ENCODE measurements at regions not wholly inside any gene's neighbourhood (a gene's known extent, or its start where the extent isn't known, plus 50 kb on each side); places are given as distances from the start of the nearest gene placed in this dataset.

DNA sequence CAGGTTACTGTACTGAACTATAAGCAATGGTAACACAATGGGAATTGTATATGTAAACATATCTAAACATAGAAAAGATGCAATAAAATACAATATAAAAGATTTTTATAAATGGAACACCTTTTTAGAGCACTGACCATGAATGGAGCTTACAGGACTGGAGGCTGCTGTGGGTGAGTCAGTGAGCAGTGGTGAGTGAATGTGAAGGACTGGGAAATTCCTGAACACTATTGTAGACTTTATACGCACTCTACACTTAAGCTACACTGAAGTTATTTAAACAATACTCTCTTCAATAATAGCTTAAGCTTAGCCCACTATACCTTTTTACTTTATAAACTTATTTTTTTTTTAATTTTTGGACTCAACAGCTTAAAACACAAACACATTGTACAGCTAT lies 313.5 kb downstream of the KCNC2 start:
- ChIA-PET CTCF (no interaction called here), POLR2A (no interaction called here)
- TF ChIP-seq, protein P1, sequence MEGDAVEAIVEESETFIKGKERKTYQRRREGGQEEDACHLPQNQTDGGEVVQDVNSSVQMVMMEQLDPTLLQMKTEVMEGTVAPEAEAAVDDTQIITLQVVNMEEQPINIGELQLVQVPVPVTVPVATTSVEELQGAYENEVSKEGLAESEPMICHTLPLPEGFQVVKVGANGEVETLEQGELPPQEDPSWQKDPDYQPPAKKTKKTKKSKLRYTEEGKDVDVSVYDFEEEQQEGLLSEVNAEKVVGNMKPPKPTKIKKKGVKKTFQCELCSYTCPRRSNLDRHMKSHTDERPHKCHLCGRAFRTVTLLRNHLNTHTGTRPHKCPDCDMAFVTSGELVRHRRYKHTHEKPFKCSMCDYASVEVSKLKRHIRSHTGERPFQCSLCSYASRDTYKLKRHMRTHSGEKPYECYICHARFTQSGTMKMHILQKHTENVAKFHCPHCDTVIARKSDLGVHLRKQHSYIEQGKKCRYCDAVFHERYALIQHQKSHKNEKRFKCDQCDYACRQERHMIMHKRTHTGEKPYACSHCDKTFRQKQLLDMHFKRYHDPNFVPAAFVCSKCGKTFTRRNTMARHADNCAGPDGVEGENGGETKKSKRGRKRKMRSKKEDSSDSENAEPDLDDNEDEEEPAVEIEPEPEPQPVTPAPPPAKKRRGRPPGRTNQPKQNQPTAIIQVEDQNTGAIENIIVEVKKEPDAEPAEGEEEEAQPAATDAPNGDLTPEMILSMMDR (IDR thresholded peaks at IDR 0.05), result no peak
- Mint-ChIP-seq H3K27ac (no peak overlapping the region), H3K4me1 (ENCODE audit: low read depth) (peaks cover 40% of the 10 kb centered on the region), H3K27me3 (no peaks in the 10 kb centered on the region), H3K9me3 (no peaks in the 10 kb centered on the region), H3K4me3 (no peak overlapping the region), H3K36me3 (ENCODE audit: low read depth) (no peaks in the 10 kb centered on the region)
- Histone ChIP-seq H3K27ac (ENCODE audit: low read depth in 1 of 2, low read length in 2 of 2) (no peak overlapping the region), H3K4me1 (ENCODE audit: insufficient read depth, low read length) (no peaks in the 10 kb centered on the region), H3K4me3 (ENCODE audit: low read length) (no peak overlapping the region), H3K9me3 (ENCODE audit: control insufficient read depth in 1 of 2, insufficient read depth in 1 of 2, low read length in 2 of 2) (no peaks in the 10 kb centered on the region), H3K36me3 (ENCODE audit: insufficient read depth, low read length) (no peaks in the 10 kb centered on the region), H3K27me3 (ENCODE audit: control insufficient read depth in 1 of 2, insufficient read depth in 2 of 2, low read length in 2 of 2) (no peaks in the 10 kb centered on the region)
- intact Hi-C loops (cut with DNase I, micrococcal nuclease), result no loop called here
- ATAC-seq (ENCODE audit: poor library complexity), result no peak
- DNase-seq, result no peak

DNA sequence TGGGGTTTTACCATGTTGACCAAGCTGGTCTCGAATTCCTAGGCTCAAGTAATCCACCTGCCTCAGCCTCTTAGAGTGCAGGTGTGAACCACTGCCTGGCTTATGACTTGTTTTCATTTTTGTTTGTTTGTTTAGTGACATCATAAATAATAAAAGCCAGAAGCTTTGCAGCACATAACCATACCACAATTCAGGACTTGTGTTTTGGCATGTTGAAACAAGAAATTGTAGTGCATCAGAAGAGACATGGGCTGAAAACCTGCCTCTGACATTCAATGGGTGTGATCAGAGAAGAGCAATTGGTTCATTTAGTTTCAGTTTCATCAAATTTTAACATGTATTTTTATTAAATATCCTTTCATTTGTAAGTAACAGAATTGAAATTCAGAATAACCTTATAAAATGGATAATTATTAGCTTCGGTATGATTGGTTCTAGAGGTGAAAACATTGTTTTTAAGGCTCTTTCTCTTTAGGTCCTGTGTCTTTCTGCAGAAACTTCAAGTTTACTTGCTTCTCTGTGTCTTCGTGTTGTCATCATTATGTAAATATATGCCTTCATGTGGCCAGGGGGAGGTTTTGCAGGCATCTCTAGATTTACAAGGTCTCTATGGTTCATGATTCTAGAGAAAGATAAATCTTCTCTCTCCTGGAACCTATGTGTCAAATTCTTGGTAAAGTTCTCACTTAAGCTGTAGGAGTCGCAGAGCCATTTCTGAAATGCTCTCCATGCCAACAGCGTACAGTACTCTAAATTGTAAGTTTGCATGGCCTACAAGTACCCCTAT lies 312.0 kb downstream of the KCNC2 start:
- CTCF ChIA-PET, result no interaction called here
- POLR2A ChIA-PET, result no interaction called here

DNA sequence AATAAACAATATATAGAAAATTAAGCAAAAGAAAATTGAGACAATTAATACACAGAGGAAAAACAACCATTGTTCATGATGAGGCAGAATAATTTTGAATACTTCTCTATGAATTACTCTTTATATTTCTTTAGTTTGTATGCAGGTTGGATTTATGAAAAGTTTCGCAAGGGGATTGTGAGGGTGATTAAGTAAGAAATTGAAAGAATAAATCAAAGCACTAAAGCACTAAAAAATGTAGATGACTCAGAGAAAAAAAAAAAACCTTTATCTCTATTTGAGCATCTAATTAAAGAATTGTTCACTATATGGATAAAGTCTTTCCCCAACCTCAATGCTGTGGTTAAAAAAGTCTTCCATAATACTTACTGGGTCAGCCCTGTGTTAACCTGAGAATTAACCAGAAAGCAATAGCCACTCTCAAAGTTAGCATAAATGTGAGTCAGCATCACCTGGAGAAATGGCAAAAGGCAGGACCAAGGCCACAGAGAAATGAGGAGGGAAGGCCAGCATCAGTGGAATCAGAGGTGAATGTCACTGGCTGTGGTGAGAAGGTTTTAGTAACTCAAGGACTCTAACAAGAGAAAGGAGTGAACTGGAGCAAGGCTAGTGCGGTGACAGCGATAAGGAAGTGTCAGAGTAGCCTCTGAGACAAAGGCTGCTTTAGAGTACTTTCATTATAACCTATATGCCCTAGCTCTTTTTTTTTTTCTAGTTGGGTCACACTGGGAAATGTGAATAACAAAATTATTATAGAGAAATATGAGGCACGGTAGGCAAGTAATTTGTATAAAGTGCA lies 310.4 kb downstream of the KCNC2 start:
- intact Hi-C loops (cut with DNase I, micrococcal nuclease), result no loop called here
- TF ChIP-seq, protein P1 (IDR thresholded peaks at IDR 0.05), result no peak
- Histone ChIP-seq H3K4me3 (ENCODE audit: low read length) (no peak overlapping the region), H3K36me3 (ENCODE audit: insufficient read depth, low read length) (no peaks in the 10 kb centered on the region), H3K9me3 (ENCODE audit: control insufficient read depth in 1 of 2, insufficient read depth in 1 of 2, low read length in 2 of 2) (no peaks in the 10 kb centered on the region), H3K27ac (ENCODE audit: low read depth in 1 of 2, low read length in 2 of 2) (no peak overlapping the region), H3K4me1 (ENCODE audit: insufficient read depth, low read length) (no peaks in the 10 kb centered on the region), H3K27me3 (ENCODE audit: control insufficient read depth in 1 of 2, insufficient read depth in 2 of 2, low read length in 2 of 2) (no peaks in the 10 kb centered on the region)
- DNase-seq (no peak), ATAC-seq (ENCODE audit: poor library complexity) (no peak)
- no peaks in the 10 kb centered on the region for H3K9me3 Mint-ChIP-seq
- H3K27ac Mint-ChIP-seq, result no peak overlapping the region
- CTCF ChIA-PET, result no interaction called here
- no peaks in the 10 kb centered on the region for H3K27me3 Mint-ChIP-seq
- peaks cover 23% of the 10 kb centered on the region for H3K4me1 Mint-ChIP-seq (ENCODE audit: low read depth)
- no peak overlapping the region for H3K4me3 Mint-ChIP-seq
- POLR2A ChIA-PET, result no interaction called here
- H3K36me3 Mint-ChIP-seq (ENCODE audit: low read depth), result no peaks in the 10 kb centered on the region

More for the DNA sequence above, 312.0 kb downstream of the KCNC2 start:
- Mint-ChIP-seq H3K27me3 (no peaks in the 10 kb centered on the region), H3K9me3 (no peaks in the 10 kb centered on the region), H3K4me1 (ENCODE audit: low read depth) (peaks cover 26% of the 10 kb centered on the region), H3K27ac (no peak overlapping the region), H3K4me3 (peak overlapping the region; percentile 4), H3K36me3 (ENCODE audit: low read depth) (no peaks in the 10 kb centered on the region)
- TF ChIP-seq, protein P1 (IDR thresholded peaks at IDR 0.05), result no peak
- intact Hi-C loops (cut with DNase I, micrococcal nuclease), result no loop called here
- no peak overlapping the region for H3K4me3 ChIP-seq (ENCODE audit: low read length)
- DNase-seq (peak in 2 of 14 experiments; percentile 15 to 46), ATAC-seq (ENCODE audit: poor library complexity) (no peak)
- no peaks in the 10 kb centered on the region for H3K36me3 ChIP-seq (ENCODE audit: insufficient read depth, low read length)
- H3K4me1 ChIP-seq (ENCODE audit: insufficient read depth, low read length), result no peaks in the 10 kb centered on the region
- H3K27ac ChIP-seq (ENCODE audit: low read depth in 1 of 2, low read length in 2 of 2), result peak overlapping the region in 1 of 2 donors; percentile 30
- no peaks in the 10 kb centered on the region for H3K9me3 ChIP-seq (ENCODE audit: control insufficient read depth in 1 of 2, insufficient read depth in 1 of 2, low read length in 2 of 2)
- no peaks in the 10 kb centered on the region for H3K27me3 ChIP-seq (ENCODE audit: control insufficient read depth in 1 of 2, insufficient read depth in 2 of 2, low read length in 2 of 2)
